ENCODE measurements at regions not wholly inside any gene's neighbourhood (a gene's known extent, or its start where the extent isn't known, plus 50 kb on each side); places are given as distances from the start of the nearest gene placed in this dataset.

GRCh38 chr10:88116481-88116880 is 253.1 kb downstream of the PTEN start:
- H3K4me3 ChIP-seq (replicated peaks; ENCODE audit: low read depth, low read length) = no peak overlapping the region
- no peak for TF ChIP-seq CTCF (IDR thresholded peaks at IDR 0.05; ENCODE audit: low read length, missing control alignments)
- DNase-seq (ENCODE audit: low read depth) = no peak

- DNase-seq (ENCODE audit: low read depth) = no peak
- TF ChIP-seq CTCF (IDR thresholded peaks at IDR 0.05; ENCODE audit: low read length, missing control alignments) = no peak
- no peak overlapping the region for H3K4me3 ChIP-seq (replicated peaks; ENCODE audit: low read depth, low read length)
Measured at GRCh38 chr10:88116971-88117626, 253.7 kb downstream of the PTEN start.

DNA sequence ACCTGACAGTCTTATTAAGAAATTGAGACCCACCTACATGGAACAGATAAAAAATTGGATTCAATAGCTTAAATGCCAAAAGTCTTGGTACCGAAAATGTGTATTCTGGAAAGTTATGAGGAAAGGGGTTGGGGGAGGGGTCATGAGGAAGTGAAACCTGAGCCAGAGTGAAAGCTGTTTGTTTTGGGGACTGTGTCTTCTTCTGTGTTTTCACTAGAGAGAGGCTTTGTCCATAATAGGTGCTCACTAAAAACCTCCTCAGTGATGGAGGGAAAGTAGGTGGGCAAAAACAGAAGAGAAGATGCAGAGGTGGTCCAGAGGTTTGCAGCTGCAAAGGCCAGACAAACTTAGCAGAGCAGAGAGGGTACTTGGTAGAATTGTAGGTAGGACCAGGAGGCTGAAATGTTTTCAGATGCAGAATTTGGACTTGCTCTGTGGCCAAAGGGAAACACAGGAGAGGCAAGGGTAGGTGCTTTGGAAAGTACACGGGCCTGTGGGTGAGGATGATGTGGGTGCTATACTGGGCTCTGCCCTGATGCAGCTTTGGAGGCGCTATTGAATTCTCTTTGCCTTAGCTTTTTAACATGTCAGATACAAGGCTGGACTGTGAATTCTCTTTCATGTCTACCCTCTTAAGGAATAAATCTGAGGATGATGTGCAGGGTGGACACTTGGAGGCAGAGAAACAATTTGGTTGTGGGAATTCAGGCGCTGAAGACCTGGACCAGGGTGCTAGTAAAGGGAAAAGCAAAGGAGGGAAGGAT is 254.6 kb downstream of the PTEN start:
- no peak overlapping the region for H3K4me3 ChIP-seq (replicated peaks; ENCODE audit: low read depth, low read length)
- DNase-seq (ENCODE audit: low read depth) = no peak
- TF ChIP-seq CTCF (IDR thresholded peaks at IDR 0.05; ENCODE audit: low read length, missing control alignments) = peak; percentile 8

- no peak for DNase-seq (ENCODE audit: low read depth)
- H3K4me3 ChIP-seq (replicated peaks; ENCODE audit: low read depth, low read length) = no peak overlapping the region
- no peak for TF ChIP-seq CTCF (IDR thresholded peaks at IDR 0.05; ENCODE audit: low read length, missing control alignments)
Measured at GRCh38 chr10:88118729-88119128, 255.3 kb downstream of the PTEN start.

- no peak for TF ChIP-seq CTCF (IDR thresholded peaks at IDR 0.05; ENCODE audit: low read length, missing control alignments)
- H3K4me3 ChIP-seq (replicated peaks; ENCODE audit: low read depth, low read length) = no peak overlapping the region
- DNase-seq (ENCODE audit: low read depth) = no peak
Measured at GRCh38 chr10:88119160-88119559, 255.7 kb downstream of the PTEN start.

DNA sequence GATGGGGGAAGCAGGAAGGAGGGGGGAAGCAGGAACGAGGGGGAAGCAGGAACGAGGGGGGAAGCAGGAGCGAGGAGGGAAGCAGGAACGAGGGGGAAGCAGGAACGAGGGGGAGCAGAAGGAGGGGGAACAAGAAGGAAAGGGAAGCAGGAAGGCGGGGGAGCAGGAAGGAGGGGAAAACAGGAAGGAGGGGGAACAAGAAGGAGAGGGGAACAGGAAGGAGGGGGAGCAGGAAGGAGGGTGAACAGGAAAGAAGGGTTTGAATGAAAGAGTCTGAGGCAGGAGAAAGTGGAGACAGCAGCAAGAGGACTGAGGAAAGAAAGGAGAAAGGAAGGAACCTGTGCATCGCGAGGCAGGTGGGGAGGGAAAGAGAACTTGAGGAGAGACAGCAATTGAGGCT is 256.6 kb downstream of the PTEN start:
- H3K4me3 ChIP-seq (replicated peaks; ENCODE audit: low read depth, low read length) = no peak overlapping the region
- DNase-seq (ENCODE audit: low read depth) = no peak
- no peak for TF ChIP-seq CTCF (IDR thresholded peaks at IDR 0.05; ENCODE audit: low read length, missing control alignments)

All from fibroblast of pulmonary artery (primary cell).